ENCODE measurements at regions not wholly inside any gene's neighbourhood (a gene's known extent, or its start where the extent isn't known, plus 50 kb on each side); places are given as distances from the start of the nearest gene placed in this dataset.
A peak's percentile ranks its signal among the peaks of the same experiment; 100 is the strongest.

GRCh38 chr14:106872611-106873446 is 1346.4 kb downstream of the TMEM121 start:
- Histone ChIP-seq H3K27ac (ENCODE audit: low read length in 2 of 2) (no peak overlapping the region), H3K4me2 (replicated peaks; ENCODE audit: low read depth, low read length, poor library complexity, severe bottlenecking) (peak overlapping the region; percentile 89), H3K36me3 (replicated peaks in 1 of 2; ENCODE audit: control extremely low read depth in 1 of 2, control insufficient read depth in 1 of 2, extremely low read depth in 1 of 2, insufficient read depth in 2 of 2, low read length in 1 of 2) (no peaks in the 10 kb centered on the region), H3K27me3 (replicated peaks in 1 of 4; ENCODE audit: control extremely low read depth in 1 of 4, control insufficient read depth in 3 of 4, insufficient read depth in 4 of 4, low read length in 3 of 4) (peaks cover 0 to 10% (median 4%) of the 10 kb centered on the region in 4 experiments), H3K4me3 (ENCODE audit: control extremely low read depth in 1 of 5, extremely low read depth in 1 of 5, insufficient read depth in 1 of 5, low read depth in 2 of 5, low read length in 4 of 5) (peak overlapping the region in 4 of 5 experiments; percentile 30 to 47 (median 41)), H3K4me1 (ENCODE audit: control insufficient read depth in 2 of 2, insufficient read depth in 2 of 2, low read length in 2 of 2) (peaks cover 22 to 38% of the 10 kb centered on the region in 2 donors), H3K79me2 (ENCODE audit: control insufficient read depth, insufficient read depth, low read length) (no peaks in the 10 kb centered on the region), H4K20me1 (ENCODE audit: control insufficient read depth, insufficient read depth, low read length, poor library complexity, severe bottlenecking) (no peaks in the 10 kb centered on the region), H3K9ac (ENCODE audit: low read length) (peak overlapping the region; percentile 55), H3K9me3 (ENCODE audit: control extremely low read depth in 1 of 3, control insufficient read depth in 2 of 3, insufficient read depth in 1 of 3, low read length in 2 of 3) (no peaks in the 10 kb centered on the region), H2AFZ (ENCODE audit: insufficient read depth, low read depth, low read length, poor library complexity, severe bottlenecking) (peak overlapping the region; percentile 50)
- 4% methylated on average over 20 of the region's 23 CpGs for WGBS (ENCODE audit: insufficient coverage)
- Mint-ChIP-seq H3K27ac (peak overlapping the region; percentile 68), H3K4me1 (peaks cover 38% of the 10 kb centered on the region), H3K9me3 (ENCODE audit: insufficient read depth) (no peaks in the 10 kb centered on the region), H3K27me3 (peaks cover 19% of the 10 kb centered on the region), H3K4me3 (peak overlapping the region; percentile 70)
- CTCF ChIA-PET: interaction anchor here (0.9 to 11.4 kb wide), 28 partner anchors 8 to 309 kb away, joined by 3 to 339 read pairs (median 6); no protein-coding TSS in a partner anchor
- TF ChIP-seq, protein P1, sequence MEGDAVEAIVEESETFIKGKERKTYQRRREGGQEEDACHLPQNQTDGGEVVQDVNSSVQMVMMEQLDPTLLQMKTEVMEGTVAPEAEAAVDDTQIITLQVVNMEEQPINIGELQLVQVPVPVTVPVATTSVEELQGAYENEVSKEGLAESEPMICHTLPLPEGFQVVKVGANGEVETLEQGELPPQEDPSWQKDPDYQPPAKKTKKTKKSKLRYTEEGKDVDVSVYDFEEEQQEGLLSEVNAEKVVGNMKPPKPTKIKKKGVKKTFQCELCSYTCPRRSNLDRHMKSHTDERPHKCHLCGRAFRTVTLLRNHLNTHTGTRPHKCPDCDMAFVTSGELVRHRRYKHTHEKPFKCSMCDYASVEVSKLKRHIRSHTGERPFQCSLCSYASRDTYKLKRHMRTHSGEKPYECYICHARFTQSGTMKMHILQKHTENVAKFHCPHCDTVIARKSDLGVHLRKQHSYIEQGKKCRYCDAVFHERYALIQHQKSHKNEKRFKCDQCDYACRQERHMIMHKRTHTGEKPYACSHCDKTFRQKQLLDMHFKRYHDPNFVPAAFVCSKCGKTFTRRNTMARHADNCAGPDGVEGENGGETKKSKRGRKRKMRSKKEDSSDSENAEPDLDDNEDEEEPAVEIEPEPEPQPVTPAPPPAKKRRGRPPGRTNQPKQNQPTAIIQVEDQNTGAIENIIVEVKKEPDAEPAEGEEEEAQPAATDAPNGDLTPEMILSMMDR (IDR thresholded peaks at IDR 0.05): peak; percentile 88
- no peak for TF ChIP-seq EZH2 (IDR thresholded peaks at IDR 0.05; ENCODE audit: borderline replicate concordance, insufficient read depth, low read depth, low read length, poor library complexity, severe bottlenecking)
- DNase-seq (peak; percentile 87), ATAC-seq (ENCODE audit: low read depth) (peak; percentile 81)
- POLR2A ChIA-PET: interaction anchor here (1.0 to 1.5 kb wide), 6 partner anchors 22 to 42 kb away, joined by 3 to 11 read pairs (median 4); no protein-coding TSS in a partner anchor
- intact Hi-C loops (cut with micrococcal nuclease): loop anchor here (1.0 kb wide), 2 partner anchors 30 to 83 kb away; no protein-coding TSS in a partner anchor

GRCh38 chr14:106874350-106874749 is 1348.0 kb downstream of the TMEM121 start:
- Histone ChIP-seq H2AFZ (ENCODE audit: insufficient read depth, low read depth, low read length, poor library complexity, severe bottlenecking) (no peak overlapping the region), H3K27ac (ENCODE audit: low read length in 2 of 2) (no peak overlapping the region), H3K27me3 (replicated peaks in 1 of 4; ENCODE audit: control extremely low read depth in 1 of 4, control insufficient read depth in 3 of 4, insufficient read depth in 4 of 4, low read length in 3 of 4) (peaks cover 0 to 11% (median 7%) of the 10 kb centered on the region in 4 experiments), H3K36me3 (replicated peaks in 1 of 2; ENCODE audit: control extremely low read depth in 1 of 2, control insufficient read depth in 1 of 2, extremely low read depth in 1 of 2, insufficient read depth in 2 of 2, low read length in 1 of 2) (no peaks in the 10 kb centered on the region), H3K4me3 (ENCODE audit: control extremely low read depth in 1 of 5, extremely low read depth in 1 of 5, insufficient read depth in 1 of 5, low read depth in 2 of 5, low read length in 4 of 5) (no peak overlapping the region), H3K4me2 (replicated peaks; ENCODE audit: low read depth, low read length, poor library complexity, severe bottlenecking) (no peak overlapping the region), H3K9me3 (ENCODE audit: control extremely low read depth in 1 of 3, control insufficient read depth in 2 of 3, insufficient read depth in 1 of 3, low read length in 2 of 3) (peaks cover 0 to 6% (median 0%) of the 10 kb centered on the region in 3 donors), H3K9ac (ENCODE audit: low read length) (no peak overlapping the region), H3K4me1 (ENCODE audit: control insufficient read depth in 2 of 2, insufficient read depth in 2 of 2, low read length in 2 of 2) (peaks cover 22 to 40% of the 10 kb centered on the region in 2 donors), H3K79me2 (ENCODE audit: control insufficient read depth, insufficient read depth, low read length) (no peaks in the 10 kb centered on the region), H4K20me1 (ENCODE audit: control insufficient read depth, insufficient read depth, low read length, poor library complexity, severe bottlenecking) (no peaks in the 10 kb centered on the region)
- peaks cover 26% of the 10 kb centered on the region for H3K27me3 Mint-ChIP-seq
- no peak for TF ChIP-seq EZH2 (IDR thresholded peaks at IDR 0.05; ENCODE audit: borderline replicate concordance, insufficient read depth, low read depth, low read length, poor library complexity, severe bottlenecking)
- TF ChIP-seq, protein P1 (IDR thresholded peaks at IDR 0.05): no peak
- peaks cover 41% of the 10 kb centered on the region for H3K4me1 Mint-ChIP-seq
- H3K4me3 Mint-ChIP-seq: no peak overlapping the region
- DNase-seq (no peak), ATAC-seq (ENCODE audit: low read depth) (no peak)
- ChIA-PET CTCF (interaction anchor here (1.0 to 11.4 kb wide), 13 partner anchors 10 to 256 kb away, joined by 3 to 339 read pairs (median 11); no protein-coding TSS in a partner anchor), POLR2A (no interaction called here)
- 7% methylated on average over 2 of the region's 4 CpGs for WGBS (ENCODE audit: insufficient coverage)
- H3K9me3 Mint-ChIP-seq (ENCODE audit: insufficient read depth): no peaks in the 10 kb centered on the region
- H3K27ac Mint-ChIP-seq: peak overlapping the region; percentile 10
- intact Hi-C loops (cut with micrococcal nuclease): no loop called here
